OCI-LY1 (cell line): ENCODE measurements at regions not wholly inside any gene's neighbourhood (a gene's known extent, or its start where the extent isn't known, plus 50 kb on each side); places are given as distances from the start of the nearest gene placed in this dataset.

Experiments used
- H2AFZ ChIP-seq: fragments of 200-600 bp; sonication (generic), shearing (Covaris generic); 2 replicates; pipeline ENCODE4 v1.6.0; 2014; ENCODE audit warnings: antibody characterized with exemption, mild to moderate bottlenecking, low read length
- H3F3A ChIP-seq: fragments of 200-600 bp; sonication (generic), shearing (Covaris generic); 2 replicates; pipeline ENCODE4 v1.6.0; 2014; ENCODE audit warnings: mild to moderate bottlenecking, antibody characterized with exemption, low read length, moderate library complexity; ENCODE audit not compliant: insufficient read depth
- H3K27ac ChIP-seq: fragments of 200-600 bp; sonication (generic); 2 replicates; pipeline ENCODE4 v1.5.1; 2014; ENCODE audit warnings: low read length, mixed run types, mild to moderate bottlenecking, low read depth; ENCODE audit not compliant: poor library complexity, severe bottlenecking
- H3K27me3 ChIP-seq: fragments of 200-600 bp; sonication (generic); 2 replicates; pipeline ENCODE4 v1.6.0; 2014; ENCODE audit warnings: antibody characterized with exemption, mild to moderate bottlenecking, low read length, moderate library complexity; ENCODE audit not compliant: insufficient read depth
- H3K36me3 ChIP-seq: fragments of 200-600 bp; sonication (generic); 2 replicates; pipeline ENCODE4 v1.6.1; 2014; ENCODE audit warnings: mild to moderate bottlenecking, antibody characterized with exemption, low read length, moderate library complexity, mixed read lengths; ENCODE audit not compliant: insufficient read depth
- H3K4me1 ChIP-seq: fragments of 200-600 bp; sonication (generic); 2 replicates; pipeline ENCODE4 v1.5.1; 2014; ENCODE audit warnings: mild to moderate bottlenecking, low read length, moderate library complexity; ENCODE audit not compliant: insufficient read depth, severe bottlenecking
- H3K4me2 ChIP-seq: fragments of 200-600 bp; sonication (generic), shearing (Covaris generic); 2 replicates; pipeline ENCODE4 v1.6.1; 2014; ENCODE audit warnings: low read length
- H3K4me3 ChIP-seq: fragments of 200-600 bp; sonication (generic); 2 replicates; pipeline ENCODE4 v1.5.1; 2014; ENCODE audit warnings: low read length, low read depth, mild to moderate bottlenecking, mixed read lengths; ENCODE audit not compliant: poor library complexity, severe bottlenecking
- H3K79me2 ChIP-seq: fragments of 200-600 bp; shearing (Covaris generic); 2 replicates; pipeline ENCODE4 v1.6.1; 2016; ENCODE audit warnings: mixed run types, low read length, mixed read lengths; ENCODE audit not compliant: insufficient read depth
- H3K9ac ChIP-seq: fragments of 200-600 bp; sonication (generic), shearing (Covaris generic); 2 replicates; pipeline ENCODE4 v1.6.1; 2014; ENCODE audit warnings: mild to moderate bottlenecking, low read length, mixed read lengths
- H3K9me2 ChIP-seq: fragments of 200-600 bp; sonication (generic), shearing (Covaris generic); 2 replicates; pipeline ENCODE4 v1.6.1; 2014; ENCODE audit warnings: low read depth, mild to moderate bottlenecking, low read length, mixed read lengths
- H3K9me3 ChIP-seq: fragments of 200-600 bp; shearing (Covaris generic); 2 replicates; pipeline ENCODE4 v1.6.1; 2014; ENCODE audit warnings: low read length, mixed read lengths
- H4K20me1 ChIP-seq: fragments of 200-600 bp; sonication (generic), shearing (Covaris generic); 2 replicates; pipeline ENCODE4 v1.6.0; 2016; ENCODE audit warnings: mild to moderate bottlenecking, low read length; ENCODE audit not compliant: insufficient read depth
- CTCF ChIP-seq: fragments of 200-600 bp; sonication (generic), shearing (Covaris generic); IDR thresholded peaks from 2 replicates; pipeline ENCODE4 v1.5.1; 2017; ENCODE audit warnings: mild to moderate bottlenecking, antibody characterized with exemption, low read length, moderate library complexity, mixed read lengths
- EZH2 ChIP-seq: fragments of 200-600 bp; sonication (generic), shearing (Covaris generic); IDR thresholded peaks from 2 replicates; pipeline ENCODE4 v1.8.0; 2017; ENCODE audit warnings: borderline replicate concordance, mixed run types, mild to moderate bottlenecking, antibody characterized with exemption, low read length, moderate library complexity, mixed read lengths

GRCh38 chr6:97882755-97883154, 599.7 kb upstream of the MMS22L start:
- Histone ChIP-seq H3K9me3 (no peaks in the 10 kb centered on the region), H3K4me3 (no peak overlapping the region), H4K20me1 (no peaks in the 10 kb centered on the region), H2AFZ (no peak overlapping the region), H3K9me2 (no peaks in the 10 kb centered on the region), H3K4me1 (no peaks in the 10 kb centered on the region), H3K79me2 (no peaks in the 10 kb centered on the region), H3K36me3 (no peaks in the 10 kb centered on the region), H3K4me2 (no peak overlapping the region), H3K27me3 (no peaks in the 10 kb centered on the region), H3K27ac (no peak overlapping the region), H3F3A (no peaks in the 10 kb centered on the region), H3K9ac (no peak overlapping the region)
- TF ChIP-seq CTCF, result no peak
- no peak for TF ChIP-seq EZH2

GRCh38 chr6:97885325-97885724, 602.3 kb upstream of the MMS22L start:
- Histone ChIP-seq H3K4me3 (no peak overlapping the region), H4K20me1 (no peaks in the 10 kb centered on the region), H3K9ac (no peak overlapping the region), H3K27me3 (no peaks in the 10 kb centered on the region), H3K4me1 (no peaks in the 10 kb centered on the region), H2AFZ (no peak overlapping the region), H3F3A (no peaks in the 10 kb centered on the region), H3K27ac (no peak overlapping the region), H3K79me2 (no peaks in the 10 kb centered on the region), H3K9me3 (no peaks in the 10 kb centered on the region), H3K9me2 (no peaks in the 10 kb centered on the region), H3K36me3 (no peaks in the 10 kb centered on the region), H3K4me2 (no peak overlapping the region)
- TF ChIP-seq CTCF (no peak), EZH2 (no peak)

GRCh38 chr6:97885828-97886227, 602.8 kb upstream of the MMS22L start:
- TF ChIP-seq CTCF (no peak), EZH2 (no peak)
- no peaks in the 10 kb centered on the region for H3K9me3 ChIP-seq
- H3K4me3 ChIP-seq, result no peak overlapping the region
- no peaks in the 10 kb centered on the region for H3K79me2 ChIP-seq
- no peaks in the 10 kb centered on the region for H4K20me1 ChIP-seq
- H3K4me1 ChIP-seq, result no peaks in the 10 kb centered on the region
- no peaks in the 10 kb centered on the region for H3K9me2 ChIP-seq
- no peak overlapping the region for H2AFZ ChIP-seq
- H3K9ac ChIP-seq, result no peak overlapping the region
- no peaks in the 10 kb centered on the region for H3K36me3 ChIP-seq
- no peaks in the 10 kb centered on the region for H3F3A ChIP-seq
- H3K4me2 ChIP-seq, result no peak overlapping the region
- H3K27me3 ChIP-seq, result no peaks in the 10 kb centered on the region
- H3K27ac ChIP-seq, result no peak overlapping the region
